Spleen (tissue), 7 donors: ENCODE measurements at regions not wholly inside any gene's neighbourhood (a gene's known extent, or its start where the extent isn't known, plus 50 kb on each side); places are given as distances from the start of the nearest gene placed in this dataset.

Experiments used
- POLR2A ChIP-seq, 3 donors: fragments of 450-650 bp; IDR thresholded peaks; one replicate each; pipeline ENCODE4 v1.5.1; 2017; ENCODE audit warnings: antibody characterized with exemption in 3 of 3, mild to moderate bottlenecking in 1 of 3
- TF ChIP-seq, protein P1 (sequence below), 11 experiments: fragments of 200-600 bp in 7 of 11; fragments of 450-650 bp in 4 of 11; sonication (generic) in 4 of 11; IDR thresholded peaks in 8 of 11; conservative IDR thresholded peaks in 3 of 11; 1 replicate in 7 of 11; 2 replicates in 4 of 11; pipeline versions ENCODE4 v1.4.0 to v1.8.0; 2016 to 2021; ENCODE audit warnings: antibody characterized with exemption in 11 of 11, inconsistent platforms in 4 of 11, mild to moderate bottlenecking in 1 of 11
- donor health status: DM: no; HTN: no; CAD: no; lungs with moderate emphysema.
- donor health status: DM: no; HTN: no; CAD: no.
- donor health status: DM: no; HTN: no; CAD: no.

DNA sequence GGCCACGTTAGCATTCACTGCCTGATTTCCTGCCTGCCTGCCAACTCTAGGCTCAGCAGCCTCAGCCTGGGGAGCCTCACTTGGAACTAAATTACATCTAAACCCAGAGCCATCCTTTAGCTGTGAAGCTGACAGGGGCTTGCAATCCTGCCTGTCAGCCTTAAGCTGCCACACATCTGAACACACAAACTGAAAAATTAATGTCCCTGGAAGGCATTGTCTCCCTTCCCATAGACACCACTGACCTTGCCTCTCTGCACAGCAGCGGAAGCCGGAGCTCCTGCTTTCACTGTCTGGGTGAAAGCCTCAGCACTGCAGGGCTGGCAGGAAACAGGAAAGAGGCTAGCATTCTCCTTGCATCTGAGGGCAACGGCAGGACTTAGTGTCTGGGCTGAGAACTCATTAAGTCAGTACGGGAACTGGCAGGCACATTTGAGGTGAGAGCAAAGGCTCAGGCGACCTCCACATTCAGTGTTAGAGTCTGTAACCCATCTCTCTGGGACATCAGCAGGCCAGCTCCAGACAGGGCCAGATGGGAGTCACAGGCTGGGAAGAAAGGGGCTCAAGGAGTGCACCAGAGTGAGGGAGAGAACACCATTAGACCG, 452.4 kb upstream of the C16orf82 start:
- TF ChIP-seq, protein P1, sequence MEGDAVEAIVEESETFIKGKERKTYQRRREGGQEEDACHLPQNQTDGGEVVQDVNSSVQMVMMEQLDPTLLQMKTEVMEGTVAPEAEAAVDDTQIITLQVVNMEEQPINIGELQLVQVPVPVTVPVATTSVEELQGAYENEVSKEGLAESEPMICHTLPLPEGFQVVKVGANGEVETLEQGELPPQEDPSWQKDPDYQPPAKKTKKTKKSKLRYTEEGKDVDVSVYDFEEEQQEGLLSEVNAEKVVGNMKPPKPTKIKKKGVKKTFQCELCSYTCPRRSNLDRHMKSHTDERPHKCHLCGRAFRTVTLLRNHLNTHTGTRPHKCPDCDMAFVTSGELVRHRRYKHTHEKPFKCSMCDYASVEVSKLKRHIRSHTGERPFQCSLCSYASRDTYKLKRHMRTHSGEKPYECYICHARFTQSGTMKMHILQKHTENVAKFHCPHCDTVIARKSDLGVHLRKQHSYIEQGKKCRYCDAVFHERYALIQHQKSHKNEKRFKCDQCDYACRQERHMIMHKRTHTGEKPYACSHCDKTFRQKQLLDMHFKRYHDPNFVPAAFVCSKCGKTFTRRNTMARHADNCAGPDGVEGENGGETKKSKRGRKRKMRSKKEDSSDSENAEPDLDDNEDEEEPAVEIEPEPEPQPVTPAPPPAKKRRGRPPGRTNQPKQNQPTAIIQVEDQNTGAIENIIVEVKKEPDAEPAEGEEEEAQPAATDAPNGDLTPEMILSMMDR (IDR thresholded peaks at IDR 0.05 in 8 of 11, conservative IDR thresholded peaks at IDR 0.05 in 3 of 11): no peak
- TF ChIP-seq POLR2A (IDR thresholded peaks at IDR 0.05): no peak
